ENCODE measurements at regions not wholly inside any gene's neighbourhood (a gene's known extent, or its start where the extent isn't known, plus 50 kb on each side); places are given as distances from the start of the nearest gene placed in this dataset.

DNA sequence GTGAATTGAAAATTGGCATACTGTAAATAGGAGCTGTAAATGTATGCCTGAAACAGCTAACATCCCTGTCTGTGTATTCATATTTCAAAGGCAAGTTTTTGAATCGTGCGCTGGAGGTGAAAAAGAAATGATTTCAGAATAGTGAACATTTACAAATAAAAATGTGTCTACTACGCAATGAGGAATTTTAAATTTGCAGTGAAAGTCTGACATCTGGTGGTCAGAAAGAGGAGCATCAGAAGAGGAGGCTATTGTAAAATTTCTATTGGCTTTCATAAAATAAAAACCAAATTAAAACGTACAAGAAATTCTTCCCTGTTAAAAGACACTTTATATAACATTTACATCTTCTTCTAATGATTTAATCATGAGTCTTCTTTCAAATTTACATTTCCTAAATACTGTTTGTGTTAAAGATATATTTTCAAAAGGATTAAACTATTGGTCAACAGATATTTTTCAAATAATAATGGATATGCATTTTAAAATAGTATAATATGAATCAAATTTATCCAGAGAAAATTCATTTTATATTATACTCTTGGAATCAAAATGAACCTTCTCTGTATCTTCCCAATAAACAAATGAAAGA is 113.7 kb upstream of the RRP15 start:
- Histone ChIP-seq H2AFZ (ENCODE audit: low read depth, low read length) (no peak overlapping the region), H3K27me3 (ENCODE audit: insufficient read depth, low read length) (peaks cover 14% of the 10 kb centered on the region), H3K36me3 (ENCODE audit: insufficient read depth, low read length) (no peaks in the 10 kb centered on the region), H3K9me3 (ENCODE audit: low read length) (no peaks in the 10 kb centered on the region), H3K4me1 (ENCODE audit: insufficient read depth, low read length) (no peaks in the 10 kb centered on the region), H3K4me3 (ENCODE audit: low read length) (no peak overlapping the region)

DNA sequence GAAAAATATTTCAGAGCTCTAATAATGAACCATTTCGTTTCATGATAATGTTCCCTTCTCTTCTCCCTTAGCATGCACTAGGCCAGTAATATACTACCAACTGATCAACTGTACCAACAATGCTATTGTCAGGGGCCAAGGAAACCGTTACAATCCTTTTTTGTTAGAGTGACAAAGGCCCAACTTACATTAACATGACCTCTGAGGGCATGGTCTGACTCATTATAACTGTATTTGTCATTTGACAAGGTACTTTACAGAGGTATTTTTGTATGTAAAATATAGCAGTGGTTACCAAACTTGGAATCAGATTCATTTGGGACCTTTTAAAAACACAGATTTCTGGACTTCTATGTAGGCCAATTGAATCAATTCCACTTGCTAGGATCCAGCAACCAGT is 102.6 kb upstream of the RRP15 start:
- Histone ChIP-seq H3K36me3 (ENCODE audit: insufficient read depth, low read length) (no peaks in the 10 kb centered on the region), H3K9me3 (ENCODE audit: low read length) (no peaks in the 10 kb centered on the region), H3K27me3 (ENCODE audit: insufficient read depth, low read length) (no peaks in the 10 kb centered on the region), H3K4me3 (ENCODE audit: low read length) (no peak overlapping the region), H2AFZ (ENCODE audit: low read depth, low read length) (no peak overlapping the region), H3K4me1 (ENCODE audit: insufficient read depth, low read length) (no peaks in the 10 kb centered on the region)

DNA sequence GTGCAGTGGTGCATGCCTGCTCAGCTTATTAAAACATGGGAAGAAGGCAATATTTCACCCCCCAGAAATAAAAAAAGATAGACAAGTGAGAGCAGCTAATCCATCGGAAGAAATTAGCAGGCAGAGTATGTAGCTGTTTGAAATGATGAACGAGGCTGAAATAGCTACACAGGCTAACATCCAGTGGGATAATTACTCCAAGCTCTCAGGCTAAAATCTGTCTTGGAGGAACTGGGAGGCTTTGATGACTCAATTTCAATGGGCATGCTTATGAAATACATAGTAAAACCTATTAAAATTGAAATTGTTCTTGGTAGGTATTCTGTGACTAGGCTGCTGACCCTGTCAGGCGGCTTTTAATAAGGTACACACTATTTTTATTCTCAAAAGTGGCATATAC is 84.1 kb upstream of the RRP15 start:
- H3K27me3 ChIP-seq (ENCODE audit: insufficient read depth, low read length): no peaks in the 10 kb centered on the region
- no peaks in the 10 kb centered on the region for H3K4me1 ChIP-seq (ENCODE audit: insufficient read depth, low read length)
- no peaks in the 10 kb centered on the region for H3K36me3 ChIP-seq (ENCODE audit: insufficient read depth, low read length)
- no peaks in the 10 kb centered on the region for H3K9me3 ChIP-seq (ENCODE audit: low read length)
- H3K4me3 ChIP-seq (ENCODE audit: low read length): no peak overlapping the region
- no peak overlapping the region for H2AFZ ChIP-seq (ENCODE audit: low read depth, low read length)

DNA sequence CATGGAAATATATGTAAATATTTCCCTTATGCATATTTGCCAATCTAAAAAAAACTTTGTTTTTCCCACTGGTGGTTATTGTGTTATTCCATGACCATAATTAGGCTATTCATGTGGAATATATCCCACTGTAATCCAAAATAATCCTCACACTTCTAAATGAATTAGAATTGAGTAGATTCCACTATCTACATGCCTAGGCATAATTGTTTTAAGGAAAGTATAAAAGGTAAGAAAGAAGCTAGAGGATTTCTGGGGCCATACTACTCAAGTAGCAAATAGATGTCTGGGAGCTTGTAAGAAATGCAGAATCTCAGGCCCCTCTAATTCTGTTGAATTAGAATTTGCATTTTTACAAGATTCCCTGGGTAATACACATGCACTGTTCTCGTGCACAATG is 83.5 kb upstream of the RRP15 start:
- no peak overlapping the region for H2AFZ ChIP-seq (ENCODE audit: low read depth, low read length)
- no peaks in the 10 kb centered on the region for H3K9me3 ChIP-seq (ENCODE audit: low read length)
- H3K4me3 ChIP-seq (ENCODE audit: low read length): no peak overlapping the region

DNA sequence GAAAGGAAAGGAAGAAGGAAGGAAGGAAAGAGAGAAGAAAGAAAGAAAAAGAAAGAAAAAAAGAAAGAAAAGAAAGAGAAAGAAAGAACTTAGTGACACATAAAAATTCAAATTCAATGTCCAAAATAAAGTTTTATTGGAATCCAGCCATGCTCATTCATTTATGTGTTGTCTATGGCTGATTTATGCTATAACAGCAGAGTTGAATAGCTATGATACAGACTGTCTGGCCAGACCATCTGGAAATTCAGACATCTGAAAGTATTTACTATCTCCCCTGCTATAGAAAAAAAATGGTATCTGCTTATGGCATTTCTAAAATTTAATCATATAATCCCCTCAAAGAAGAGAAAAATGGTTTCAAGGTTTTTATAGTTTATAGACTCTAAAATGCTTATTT is 79.4 kb upstream of the RRP15 start:
- Histone ChIP-seq H3K27me3 (ENCODE audit: insufficient read depth, low read length) (no peaks in the 10 kb centered on the region), H3K36me3 (ENCODE audit: insufficient read depth, low read length) (no peaks in the 10 kb centered on the region), H3K4me1 (ENCODE audit: insufficient read depth, low read length) (no peaks in the 10 kb centered on the region)

More for the DNA sequence above, 83.5 kb upstream of the RRP15 start:
- Histone ChIP-seq H3K4me1 (ENCODE audit: insufficient read depth, low read length) (no peaks in the 10 kb centered on the region), H3K27me3 (ENCODE audit: insufficient read depth, low read length) (no peaks in the 10 kb centered on the region), H3K36me3 (ENCODE audit: insufficient read depth, low read length) (no peaks in the 10 kb centered on the region)

DNA sequence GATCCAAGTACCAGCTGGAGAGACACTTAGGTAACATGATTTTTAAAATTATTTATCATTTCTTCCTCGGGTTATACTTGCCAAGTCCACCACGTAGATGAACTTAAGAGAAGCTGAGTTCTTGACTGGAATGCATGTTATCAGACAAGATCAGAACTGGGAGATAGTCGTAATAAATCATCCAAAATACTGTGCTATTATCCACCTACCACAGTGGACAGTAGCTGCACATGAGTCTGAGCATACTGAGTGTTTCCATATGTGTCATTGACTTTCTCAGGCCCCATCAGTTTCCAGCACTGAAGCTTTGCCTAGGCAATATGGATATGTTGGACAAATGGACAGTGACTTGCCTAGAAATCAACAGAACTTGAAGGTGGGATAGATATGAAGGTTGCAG is 77.9 kb upstream of the RRP15 start:
- Histone ChIP-seq H3K4me1 (ENCODE audit: insufficient read depth, low read length) (no peaks in the 10 kb centered on the region), H3K4me3 (ENCODE audit: low read length) (no peak overlapping the region), H3K27me3 (ENCODE audit: insufficient read depth, low read length) (no peaks in the 10 kb centered on the region), H3K9me3 (ENCODE audit: low read length) (no peaks in the 10 kb centered on the region), H3K36me3 (ENCODE audit: insufficient read depth, low read length) (no peaks in the 10 kb centered on the region), H2AFZ (ENCODE audit: low read depth, low read length) (no peak overlapping the region)

More for the DNA sequence above, 79.4 kb upstream of the RRP15 start:
- Histone ChIP-seq H2AFZ (ENCODE audit: low read depth, low read length) (no peak overlapping the region), H3K4me3 (ENCODE audit: low read length) (no peak overlapping the region), H3K9me3 (ENCODE audit: low read length) (no peaks in the 10 kb centered on the region)

DNA sequence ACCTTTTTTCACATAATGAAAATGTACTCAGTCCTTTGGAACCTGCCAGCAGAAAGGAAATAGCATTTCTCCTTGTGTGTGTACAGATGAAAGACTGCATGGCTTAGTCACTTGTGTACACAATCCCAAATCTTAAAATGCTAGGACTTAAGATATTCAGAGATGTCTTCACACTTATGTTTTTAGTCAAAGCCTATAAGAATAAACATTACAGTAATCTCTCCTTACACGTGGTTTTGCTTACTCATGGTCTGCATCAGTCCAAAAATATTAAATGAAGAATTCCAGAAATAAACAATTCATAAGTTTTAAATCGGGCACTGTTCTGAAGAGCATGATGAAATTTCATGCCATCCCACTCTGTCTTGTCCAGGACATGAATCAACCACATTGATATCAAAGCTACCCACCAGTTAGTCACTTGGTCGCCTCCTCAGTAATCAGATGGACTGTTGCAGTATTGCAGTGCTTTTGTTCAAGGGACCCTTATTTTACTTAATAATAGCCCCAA is 75.7 kb upstream of the RRP15 start:
- H3K4me1 ChIP-seq (ENCODE audit: insufficient read depth, low read length): no peaks in the 10 kb centered on the region
- H3K36me3 ChIP-seq (ENCODE audit: insufficient read depth, low read length): no peaks in the 10 kb centered on the region
- no peak overlapping the region for H2AFZ ChIP-seq (ENCODE audit: low read depth, low read length)
- no peak overlapping the region for H3K4me3 ChIP-seq (ENCODE audit: low read length)
- H3K9me3 ChIP-seq (ENCODE audit: low read length): no peaks in the 10 kb centered on the region
- peaks cover 4% of the 10 kb centered on the region for H3K27me3 ChIP-seq (ENCODE audit: insufficient read depth, low read length)

DNA sequence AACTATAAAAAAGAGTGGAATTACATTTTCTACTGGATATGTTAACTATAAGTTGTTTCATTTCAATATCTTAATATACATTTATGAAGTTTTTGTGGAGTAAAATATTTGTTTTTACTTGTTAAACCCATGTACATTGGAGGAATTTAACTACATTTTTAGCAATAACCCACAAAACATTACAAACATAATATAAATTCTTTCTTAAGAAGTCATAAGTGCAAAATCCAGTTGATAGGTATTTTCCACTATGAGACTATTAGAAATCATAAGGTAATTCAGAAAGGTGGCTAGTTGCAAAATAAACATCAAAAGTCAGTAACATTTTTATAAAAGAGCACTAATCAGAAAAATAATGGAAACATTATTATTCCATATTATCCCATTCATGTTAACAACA is 73.9 kb upstream of the RRP15 start:
- H3K4me1 ChIP-seq (ENCODE audit: insufficient read depth, low read length): no peaks in the 10 kb centered on the region
- H3K36me3 ChIP-seq (ENCODE audit: insufficient read depth, low read length): no peaks in the 10 kb centered on the region
- peaks cover 4% of the 10 kb centered on the region for H3K27me3 ChIP-seq (ENCODE audit: insufficient read depth, low read length)
- no peaks in the 10 kb centered on the region for H3K9me3 ChIP-seq (ENCODE audit: low read length)
- no peak overlapping the region for H3K4me3 ChIP-seq (ENCODE audit: low read length)
- no peak overlapping the region for H2AFZ ChIP-seq (ENCODE audit: low read depth, low read length)

DNA sequence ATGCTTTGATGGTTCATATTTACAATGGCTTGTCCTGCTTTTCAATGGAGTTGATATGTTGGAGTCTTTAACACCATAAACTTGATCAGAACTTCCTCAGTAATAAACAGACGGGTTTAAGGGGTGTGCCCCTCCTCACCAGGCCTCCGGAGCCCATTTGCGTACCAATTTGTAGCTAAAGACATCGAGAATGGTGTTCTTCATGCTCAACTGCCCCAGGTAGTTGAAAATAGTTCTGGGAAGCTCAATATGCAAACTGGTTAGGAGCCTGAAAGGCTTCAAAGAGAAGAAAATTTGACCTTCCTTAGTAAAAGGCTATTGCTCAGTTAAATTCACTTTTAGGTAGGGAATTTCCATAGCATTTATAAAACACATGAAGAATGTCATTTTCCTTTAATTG is 68.1 kb upstream of the RRP15 start:
- Histone ChIP-seq H3K4me3 (ENCODE audit: low read length) (no peak overlapping the region), H3K4me1 (ENCODE audit: insufficient read depth, low read length) (no peaks in the 10 kb centered on the region), H3K36me3 (ENCODE audit: insufficient read depth, low read length) (no peaks in the 10 kb centered on the region), H2AFZ (ENCODE audit: low read depth, low read length) (no peak overlapping the region), H3K9me3 (ENCODE audit: low read length) (no peaks in the 10 kb centered on the region), H3K27me3 (ENCODE audit: insufficient read depth, low read length) (peaks cover 4% of the 10 kb centered on the region)

DNA sequence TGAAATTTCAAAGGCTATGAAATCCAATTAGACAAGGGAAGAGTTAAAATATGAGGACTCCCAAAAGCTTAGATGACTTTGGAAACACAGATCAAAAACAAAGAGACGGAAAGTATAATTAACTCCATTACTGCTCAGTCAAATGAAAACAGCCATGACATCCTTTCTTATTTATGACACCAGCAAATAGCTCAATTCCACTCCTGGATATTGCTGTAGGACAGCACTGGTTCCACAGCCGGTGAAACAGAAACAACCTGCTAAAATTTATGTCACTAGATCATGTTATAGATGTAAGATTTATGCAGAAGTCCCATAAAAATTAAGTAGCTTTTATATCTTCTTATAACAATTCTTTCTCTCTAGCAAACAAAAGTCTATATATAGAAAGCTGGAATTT is 65.6 kb upstream of the RRP15 start:
- Histone ChIP-seq H3K36me3 (ENCODE audit: insufficient read depth, low read length) (no peaks in the 10 kb centered on the region), H3K27me3 (ENCODE audit: insufficient read depth, low read length) (no peaks in the 10 kb centered on the region), H3K9me3 (ENCODE audit: low read length) (no peaks in the 10 kb centered on the region), H3K4me1 (ENCODE audit: insufficient read depth, low read length) (no peaks in the 10 kb centered on the region), H3K4me3 (ENCODE audit: low read length) (no peak overlapping the region), H2AFZ (ENCODE audit: low read depth, low read length) (no peak overlapping the region)

DNA sequence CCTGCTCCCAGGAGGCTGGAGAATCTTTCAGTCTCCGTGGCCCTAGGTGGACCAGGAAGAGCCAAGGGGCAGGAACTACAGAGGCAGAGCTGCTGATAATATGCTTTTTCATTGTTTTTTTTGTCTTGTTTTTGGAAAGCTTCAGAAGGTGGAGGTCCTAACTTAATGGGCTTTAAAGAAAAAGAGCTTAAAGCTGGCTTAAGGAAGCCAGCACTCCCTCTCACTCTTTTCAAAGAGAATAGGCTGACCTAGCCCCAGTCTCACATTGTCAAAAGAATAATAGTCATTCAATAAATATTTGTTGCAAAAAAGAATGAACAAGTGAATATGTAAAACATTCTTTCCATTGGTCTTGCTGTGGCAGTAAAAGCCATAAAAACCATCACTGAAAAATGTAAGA is 61.0 kb upstream of the RRP15 start:
- H3K36me3 ChIP-seq (ENCODE audit: insufficient read depth, low read length): no peaks in the 10 kb centered on the region
- H3K4me1 ChIP-seq (ENCODE audit: insufficient read depth, low read length): no peaks in the 10 kb centered on the region
- no peak overlapping the region for H3K4me3 ChIP-seq (ENCODE audit: low read length)
- no peak overlapping the region for H2AFZ ChIP-seq (ENCODE audit: low read depth, low read length)
- H3K9me3 ChIP-seq (ENCODE audit: low read length): no peaks in the 10 kb centered on the region
- no peaks in the 10 kb centered on the region for H3K27me3 ChIP-seq (ENCODE audit: insufficient read depth, low read length)

DNA sequence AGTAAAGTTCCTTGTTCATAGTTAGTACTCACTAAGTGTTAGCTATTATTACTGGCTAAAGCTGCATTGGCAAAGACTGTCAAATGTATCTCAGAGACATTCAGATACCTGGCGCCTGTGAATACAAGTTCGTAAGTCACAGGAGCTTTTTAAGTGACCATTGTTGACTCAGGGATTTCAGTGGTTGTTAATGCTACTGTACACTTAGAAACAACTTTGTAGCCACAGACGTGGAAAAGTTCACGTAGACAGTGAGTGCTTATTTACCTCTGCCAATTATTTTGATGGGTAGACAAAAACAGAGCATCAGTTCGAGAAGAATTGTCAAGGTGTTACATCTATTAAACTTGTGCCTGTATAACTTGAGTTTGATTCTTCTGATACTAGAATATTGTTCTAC is 59.1 kb upstream of the RRP15 start:
- no peaks in the 10 kb centered on the region for H3K36me3 ChIP-seq (ENCODE audit: insufficient read depth, low read length)
- H3K4me3 ChIP-seq (ENCODE audit: low read length): no peak overlapping the region
- no peaks in the 10 kb centered on the region for H3K27me3 ChIP-seq (ENCODE audit: insufficient read depth, low read length)
- no peaks in the 10 kb centered on the region for H3K4me1 ChIP-seq (ENCODE audit: insufficient read depth, low read length)
- H3K9me3 ChIP-seq (ENCODE audit: low read length): no peaks in the 10 kb centered on the region
- H2AFZ ChIP-seq (ENCODE audit: low read depth, low read length): no peak overlapping the region

Data from neuron (in vitro differentiated cells).